Astrocyte of the spinal cord (primary cell): ENCODE measurements at regions not wholly inside any gene's neighbourhood (a gene's known extent, or its start where the extent isn't known, plus 50 kb on each side); places are given as distances from the start of the nearest gene placed in this dataset.

Experiments
- DNase-seq: peaks from one replicate; pipeline ENCODE4 v3.0.0; 2011; ENCODE audit warnings: low read depth, low spot score
- H3K4me3 ChIP-seq: 2 replicates; pipeline ENCODE4 v1.5.1; 2011; ENCODE audit warnings: low read depth, mild to moderate bottlenecking, low read length, moderate library complexity
- in situ Hi-C: cut with HindIII; loops from 2 replicates; pipeline ENCODE4 v1.10.0; 2017; ENCODE audit warnings: low sequenced_read_pairs
- TF ChIP-seq, protein P1 (sequence below): IDR thresholded peaks from 2 replicates; pipeline ENCODE4 v1.5.1; 2012; ENCODE audit warnings: low read depth, mild to moderate bottlenecking, low read length, inconsistent platforms

- no peak for DNase-seq
- no peak overlapping the region for H3K4me3 ChIP-seq
- TF ChIP-seq, protein P1, sequence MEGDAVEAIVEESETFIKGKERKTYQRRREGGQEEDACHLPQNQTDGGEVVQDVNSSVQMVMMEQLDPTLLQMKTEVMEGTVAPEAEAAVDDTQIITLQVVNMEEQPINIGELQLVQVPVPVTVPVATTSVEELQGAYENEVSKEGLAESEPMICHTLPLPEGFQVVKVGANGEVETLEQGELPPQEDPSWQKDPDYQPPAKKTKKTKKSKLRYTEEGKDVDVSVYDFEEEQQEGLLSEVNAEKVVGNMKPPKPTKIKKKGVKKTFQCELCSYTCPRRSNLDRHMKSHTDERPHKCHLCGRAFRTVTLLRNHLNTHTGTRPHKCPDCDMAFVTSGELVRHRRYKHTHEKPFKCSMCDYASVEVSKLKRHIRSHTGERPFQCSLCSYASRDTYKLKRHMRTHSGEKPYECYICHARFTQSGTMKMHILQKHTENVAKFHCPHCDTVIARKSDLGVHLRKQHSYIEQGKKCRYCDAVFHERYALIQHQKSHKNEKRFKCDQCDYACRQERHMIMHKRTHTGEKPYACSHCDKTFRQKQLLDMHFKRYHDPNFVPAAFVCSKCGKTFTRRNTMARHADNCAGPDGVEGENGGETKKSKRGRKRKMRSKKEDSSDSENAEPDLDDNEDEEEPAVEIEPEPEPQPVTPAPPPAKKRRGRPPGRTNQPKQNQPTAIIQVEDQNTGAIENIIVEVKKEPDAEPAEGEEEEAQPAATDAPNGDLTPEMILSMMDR: no peak
- in situ Hi-C loops: no loop called here
Observed at GRCh38 chr2:15752552-15753232, 161.0 kb downstream of the DDX1 start.

DNA sequence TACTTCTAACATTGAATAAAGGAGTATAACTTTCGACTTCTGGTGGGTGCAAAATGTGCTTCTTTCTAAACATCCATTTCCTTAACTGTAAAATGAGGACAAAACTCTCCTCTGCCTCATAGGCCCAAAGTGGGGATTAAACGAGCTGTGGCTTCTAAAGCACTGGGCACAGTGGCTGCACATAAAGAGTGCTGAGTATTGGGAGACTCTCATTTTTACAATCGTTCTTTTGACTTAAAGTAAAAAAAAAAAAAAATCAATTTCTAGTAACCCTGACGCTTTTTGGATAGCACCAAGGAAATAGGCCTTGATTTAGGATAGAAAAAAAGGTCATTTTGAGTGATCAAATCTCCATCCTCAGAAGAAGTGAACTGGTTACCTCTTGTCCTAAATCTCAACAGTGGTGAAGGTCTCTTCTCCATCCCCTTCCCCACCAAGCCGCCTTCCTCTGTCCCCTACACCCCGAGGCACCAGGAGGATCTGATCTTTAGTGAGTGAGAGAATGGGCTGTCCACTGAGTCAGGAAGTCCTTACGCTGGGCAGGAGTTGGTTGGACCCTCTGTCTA lies 161.6 kb downstream of the DDX1 start:
- DNase-seq: no peak
- no peak overlapping the region for H3K4me3 ChIP-seq
- TF ChIP-seq, protein P1: no peak
- in situ Hi-C loops: no loop called here

DNA sequence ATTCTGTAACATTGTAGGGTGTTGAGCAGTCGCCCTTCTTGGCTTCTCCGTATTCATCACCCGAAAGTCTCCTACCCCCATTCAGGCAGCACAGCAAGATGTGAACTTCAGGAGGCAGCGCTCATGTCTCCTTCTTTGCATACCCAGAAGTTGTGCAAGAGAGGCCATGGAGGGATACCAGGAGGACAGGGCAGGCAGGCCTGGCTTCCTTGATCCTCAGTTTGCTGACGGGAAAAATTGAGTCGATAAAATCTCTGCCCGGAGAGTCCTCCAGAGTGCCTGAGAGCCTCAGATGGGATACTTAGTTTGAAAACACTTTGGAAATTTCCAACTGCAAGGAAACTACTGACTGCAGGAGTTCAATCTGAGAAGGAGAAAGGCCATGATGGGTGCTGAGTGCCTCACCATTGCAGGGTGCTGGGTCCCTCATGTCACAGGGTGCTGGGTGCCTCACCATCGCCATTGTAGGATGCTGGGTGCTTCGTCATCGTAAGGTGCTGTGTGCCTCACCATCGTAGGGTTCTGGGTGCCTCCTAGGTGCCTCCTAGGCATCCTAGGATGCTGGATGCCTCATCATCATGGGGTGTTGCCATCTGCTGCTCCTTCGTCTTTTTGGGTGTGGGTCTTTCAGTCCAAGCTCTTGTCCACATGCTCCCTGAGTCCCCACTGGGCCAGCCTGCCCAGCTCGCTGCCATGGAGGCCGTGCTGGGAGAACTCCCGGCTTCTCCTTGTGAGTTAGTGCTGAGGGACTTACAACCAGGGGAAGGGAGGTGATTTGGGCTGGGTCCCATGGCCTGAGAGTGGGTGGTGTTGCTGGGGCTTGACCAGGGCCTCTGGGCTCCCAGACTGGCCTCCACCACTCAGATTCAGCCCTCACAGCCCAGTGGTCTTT lies 162.4 kb downstream of the DDX1 start:
- TF ChIP-seq, protein P1: no peak
- no peak for DNase-seq
- H3K4me3 ChIP-seq: no peak overlapping the region
- in situ Hi-C loops: no loop called here

GRCh38 chr2:15754703-15755099 lies 163.0 kb downstream of the DDX1 start:
- no peak overlapping the region for H3K4me3 ChIP-seq
- TF ChIP-seq, protein P1: no peak
- in situ Hi-C loops: no loop called here
- no peak for DNase-seq

DNA sequence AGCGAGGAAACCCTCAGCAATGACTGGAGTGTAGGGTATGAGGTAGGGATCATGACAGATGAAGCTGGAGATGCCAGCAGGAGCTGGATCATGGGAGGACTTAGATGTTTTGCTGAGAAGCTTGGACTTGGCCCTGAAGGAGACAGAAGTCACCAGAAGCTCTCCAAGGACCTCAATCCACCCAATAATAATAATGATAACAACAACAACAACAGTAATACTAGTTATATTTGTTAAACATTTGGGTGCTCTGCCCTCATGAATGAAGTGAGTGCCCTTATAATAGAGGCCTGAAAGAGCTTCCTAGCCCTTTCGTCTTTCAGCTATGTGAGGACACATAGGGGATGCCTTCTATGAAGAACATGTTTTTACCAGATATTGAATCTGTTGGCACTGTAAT lies 163.9 kb downstream of the DDX1 start:
- no peak for DNase-seq
- no peak overlapping the region for H3K4me3 ChIP-seq
- TF ChIP-seq, protein P1: no peak
- in situ Hi-C loops: no loop called here

DNA sequence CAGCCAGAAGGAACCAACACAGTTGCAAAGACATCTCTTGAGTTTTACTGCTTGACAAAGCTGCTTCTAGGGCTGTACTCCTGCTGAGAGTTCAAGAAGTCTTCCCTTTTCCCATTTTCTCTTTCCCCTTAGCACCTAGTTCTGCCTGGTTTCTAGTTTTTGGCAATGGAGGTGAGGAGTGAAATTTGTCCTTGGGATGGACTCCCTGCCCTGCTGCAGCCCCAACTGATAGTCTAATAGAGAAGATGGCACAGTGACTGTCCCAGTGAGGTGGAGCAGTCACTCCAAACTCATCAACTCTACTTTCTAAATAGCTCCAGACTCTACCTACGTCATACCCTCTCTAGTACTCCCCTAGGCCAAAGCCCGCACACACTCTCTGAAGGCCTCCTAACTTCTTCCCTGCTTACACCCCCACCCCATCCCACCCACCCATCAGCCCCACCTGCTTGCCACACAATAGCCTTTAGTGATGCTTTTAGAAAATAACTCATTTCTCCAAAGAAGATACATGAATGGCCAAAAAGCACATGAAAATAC lies 164.4 kb downstream of the DDX1 start:
- TF ChIP-seq, protein P1: no peak
- in situ Hi-C loops: no loop called here
- H3K4me3 ChIP-seq: no peak overlapping the region
- DNase-seq: no peak
